Activated T-helper 17 cell treated with anti-CD3 and anti-CD28 coated beads, Interleukin-2, amount 50 U/mL, for 72 hours (primary cell): ENCODE measurements at regions not wholly inside any gene's neighbourhood (a gene's known extent, or its start where the extent isn't known, plus 50 kb on each side); places are given as distances from the start of the nearest gene placed in this dataset.

Source experiments
- ATAC-seq: fragments of 150-1000 bp; cut with Tn5 transposase; replicated peaks from 2 replicates; pipeline ENCODE4 v1.10.0; 2021; ENCODE audit warnings: mild to moderate bottlenecking, moderate library complexity
- H3K27ac Mint-ChIP-seq: one replicate; pipeline ENCODE4 v1.8.0; 2022; ENCODE audit warnings: mixed read lengths
- H3K27me3 Mint-ChIP-seq: one replicate; pipeline ENCODE4 v1.8.0; 2022; ENCODE audit warnings: mixed read lengths
- H3K36me3 Mint-ChIP-seq: one replicate; pipeline ENCODE4 v1.8.0; 2022; ENCODE audit warnings: low read depth, mild to moderate bottlenecking, mixed read lengths
- H3K4me1 Mint-ChIP-seq: one replicate; pipeline ENCODE4 v1.8.0; 2022; ENCODE audit warnings: mixed read lengths
- H3K4me3 Mint-ChIP-seq: one replicate; pipeline ENCODE4 v1.8.0; 2022; ENCODE audit warnings: mild to moderate bottlenecking, mixed read lengths
- H3K9me3 Mint-ChIP-seq: one replicate; pipeline ENCODE4 v1.8.0; 2022; ENCODE audit warnings: mixed read lengths

DNA sequence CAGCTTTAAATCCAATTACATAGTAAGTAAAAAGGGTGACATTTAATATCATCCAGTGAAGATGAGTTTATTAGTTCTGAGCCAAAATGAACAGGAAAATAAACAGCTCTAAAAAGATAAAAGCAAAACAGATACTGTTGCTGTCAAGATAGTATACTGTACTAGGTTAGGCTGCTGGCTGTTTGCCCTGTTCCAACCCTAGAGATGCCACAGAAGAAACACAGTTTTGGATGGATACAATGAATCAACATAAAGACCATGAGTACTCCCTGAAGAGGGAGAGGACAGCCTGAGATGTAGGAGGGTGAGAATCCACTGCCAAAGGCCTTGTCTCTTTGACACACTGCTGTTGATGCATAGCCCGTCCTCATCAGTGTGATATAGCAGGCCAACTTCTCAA, 1302.7 kb downstream of the EFNA5 start:
- Mint-ChIP-seq H3K27me3 (no peaks in the 10 kb centered on the region), H3K36me3 (no peaks in the 10 kb centered on the region), H3K4me3 (no peak overlapping the region), H3K9me3 (peaks cover 9% of the 10 kb centered on the region), H3K27ac (no peak overlapping the region), H3K4me1 (no peaks in the 10 kb centered on the region)
- ATAC-seq: no peak

DNA sequence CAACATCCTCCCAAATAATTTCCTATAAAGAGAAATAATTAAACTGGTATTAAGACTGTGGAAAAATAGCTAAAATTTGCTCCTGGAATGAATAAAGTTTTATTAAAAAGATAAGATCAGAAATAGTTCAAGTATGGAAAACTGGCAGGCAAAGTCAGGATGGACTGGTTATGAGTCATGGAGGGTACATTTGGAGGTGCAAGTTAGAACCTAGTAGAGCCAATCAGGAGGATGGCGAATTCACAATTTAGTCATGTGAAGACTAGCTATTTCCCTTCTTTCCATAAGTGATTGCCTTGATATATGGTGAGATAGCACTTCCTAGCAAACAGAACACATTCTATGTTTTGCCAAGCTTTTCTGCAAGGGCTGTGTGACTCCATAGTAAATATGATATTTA, 1303.5 kb downstream of the EFNA5 start:
- H3K27me3 Mint-ChIP-seq: no peaks in the 10 kb centered on the region
- no peak overlapping the region for H3K4me3 Mint-ChIP-seq
- H3K27ac Mint-ChIP-seq: no peak overlapping the region
- H3K9me3 Mint-ChIP-seq: peaks cover 9% of the 10 kb centered on the region
- H3K36me3 Mint-ChIP-seq: no peaks in the 10 kb centered on the region
- ATAC-seq: no peak
- no peaks in the 10 kb centered on the region for H3K4me1 Mint-ChIP-seq

DNA sequence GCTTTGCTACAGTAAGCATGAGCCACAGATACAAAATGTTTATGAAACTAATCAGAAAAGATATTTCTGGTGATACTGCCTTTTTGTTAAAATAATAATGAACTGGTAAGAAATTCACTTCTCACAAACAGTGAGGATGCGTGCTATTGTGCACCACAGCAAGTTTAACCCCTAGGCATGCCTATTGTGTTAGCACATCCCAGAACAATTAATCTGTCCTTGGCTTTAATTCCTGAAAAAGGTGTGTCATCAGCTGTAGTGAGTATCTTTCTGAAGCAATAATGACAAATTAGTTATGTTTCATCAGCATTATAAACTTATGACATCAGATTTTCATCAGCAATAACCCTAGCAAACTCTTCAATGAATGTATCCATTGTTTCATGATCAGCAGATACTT, 1307.2 kb downstream of the EFNA5 start:
- H3K27me3 Mint-ChIP-seq: no peaks in the 10 kb centered on the region
- H3K4me1 Mint-ChIP-seq: no peaks in the 10 kb centered on the region
- H3K27ac Mint-ChIP-seq: no peak overlapping the region
- peaks cover 3% of the 10 kb centered on the region for H3K9me3 Mint-ChIP-seq
- no peak for ATAC-seq
- H3K4me3 Mint-ChIP-seq: no peak overlapping the region
- H3K36me3 Mint-ChIP-seq: no peaks in the 10 kb centered on the region

GRCh38 chr5:106361905-106362304, 1308.8 kb downstream of the EFNA5 start:
- no peaks in the 10 kb centered on the region for H3K4me1 Mint-ChIP-seq
- ATAC-seq: no peak
- H3K36me3 Mint-ChIP-seq: no peaks in the 10 kb centered on the region
- no peak overlapping the region for H3K27ac Mint-ChIP-seq
- no peaks in the 10 kb centered on the region for H3K27me3 Mint-ChIP-seq
- peaks cover 3% of the 10 kb centered on the region for H3K9me3 Mint-ChIP-seq
- no peak overlapping the region for H3K4me3 Mint-ChIP-seq

GRCh38 chr5:106331415-106331814, 1339.3 kb downstream of the EFNA5 start:
- Mint-ChIP-seq H3K4me1 (no peaks in the 10 kb centered on the region), H3K27ac (no peak overlapping the region), H3K9me3 (peaks cover 33% of the 10 kb centered on the region), H3K27me3 (no peaks in the 10 kb centered on the region), H3K4me3 (no peak overlapping the region), H3K36me3 (no peaks in the 10 kb centered on the region)
- no peak for ATAC-seq

DNA sequence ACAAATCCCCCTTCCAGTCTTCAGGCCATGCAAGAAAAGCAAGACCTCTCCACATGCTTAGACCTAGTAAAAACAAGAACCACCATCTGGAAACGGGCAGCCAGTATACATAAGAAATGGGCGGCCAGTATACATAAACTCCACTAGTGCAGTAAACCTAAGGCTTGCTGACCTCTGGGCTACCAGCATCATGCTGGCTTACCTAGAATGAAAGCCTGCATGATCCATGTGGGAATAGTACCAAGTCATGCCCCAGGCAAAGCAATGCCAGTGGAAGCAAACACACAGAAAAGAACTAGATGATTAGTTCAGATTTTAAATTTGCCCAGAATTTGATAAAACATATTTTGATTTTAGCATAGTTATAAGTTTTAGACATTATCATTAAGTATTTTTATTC, 1346.4 kb downstream of the EFNA5 start:
- Mint-ChIP-seq H3K36me3 (no peaks in the 10 kb centered on the region), H3K27me3 (no peaks in the 10 kb centered on the region), H3K4me3 (no peak overlapping the region), H3K27ac (no peak overlapping the region), H3K9me3 (peaks cover 10% of the 10 kb centered on the region), H3K4me1 (no peaks in the 10 kb centered on the region)
- no peak for ATAC-seq

GRCh38 chr5:106321242-106321641, 1349.5 kb downstream of the EFNA5 start:
- H3K4me3 Mint-ChIP-seq: no peak overlapping the region
- H3K4me1 Mint-ChIP-seq: no peaks in the 10 kb centered on the region
- H3K27me3 Mint-ChIP-seq: no peaks in the 10 kb centered on the region
- H3K9me3 Mint-ChIP-seq: peaks cover 3% of the 10 kb centered on the region
- H3K36me3 Mint-ChIP-seq: no peaks in the 10 kb centered on the region
- H3K27ac Mint-ChIP-seq: no peak overlapping the region
- no peak for ATAC-seq

DNA sequence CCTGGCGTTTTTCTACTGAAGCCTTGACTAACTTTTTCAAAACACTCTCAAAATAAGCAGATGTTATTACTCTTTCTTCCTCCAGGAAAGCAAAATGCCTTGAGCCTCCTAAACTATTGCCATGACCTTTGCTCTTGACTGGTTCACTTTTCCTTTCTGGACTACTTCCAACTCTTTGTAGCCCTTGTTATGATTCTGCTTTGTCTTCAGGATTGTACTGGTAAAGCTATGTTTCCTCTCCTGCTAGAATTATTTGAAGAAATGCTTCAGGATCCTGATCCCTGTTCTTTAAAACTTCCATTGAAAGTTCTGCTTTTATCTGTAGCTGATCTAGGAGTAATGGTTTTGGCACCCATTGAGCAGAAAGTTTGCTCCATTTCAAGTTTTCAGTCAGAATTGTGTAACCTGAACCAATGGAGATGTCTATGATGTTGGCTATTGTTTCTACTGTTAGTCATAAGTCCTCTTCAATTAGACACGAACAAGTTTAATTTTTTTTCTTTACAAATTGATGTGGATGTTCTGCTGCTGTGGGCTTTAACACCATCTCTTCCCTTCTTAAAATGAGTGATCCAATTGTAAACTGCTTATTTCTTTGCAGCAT, 1356.4 kb downstream of the EFNA5 start:
- H3K36me3 Mint-ChIP-seq: no peaks in the 10 kb centered on the region
- no peaks in the 10 kb centered on the region for H3K27me3 Mint-ChIP-seq
- no peaks in the 10 kb centered on the region for H3K4me1 Mint-ChIP-seq
- H3K9me3 Mint-ChIP-seq: no peaks in the 10 kb centered on the region
- H3K27ac Mint-ChIP-seq: no peak overlapping the region
- no peak overlapping the region for H3K4me3 Mint-ChIP-seq
- no peak for ATAC-seq

GRCh38 chr5:106312360-106312759, 1358.4 kb downstream of the EFNA5 start:
- no peak for ATAC-seq
- Mint-ChIP-seq H3K4me3 (no peak overlapping the region), H3K27me3 (no peaks in the 10 kb centered on the region)

GRCh38 chr5:106311230-106311915, 1359.4 kb downstream of the EFNA5 start:
- Mint-ChIP-seq H3K4me1 (no peaks in the 10 kb centered on the region), H3K36me3 (no peaks in the 10 kb centered on the region), H3K27me3 (no peaks in the 10 kb centered on the region), H3K4me3 (no peak overlapping the region), H3K9me3 (no peaks in the 10 kb centered on the region), H3K27ac (no peak overlapping the region)
- ATAC-seq: no peak

More at GRCh38 chr5:106312360-106312759, 1358.4 kb downstream of the EFNA5 start:
- Mint-ChIP-seq H3K27ac (no peak overlapping the region), H3K36me3 (no peaks in the 10 kb centered on the region), H3K4me1 (no peaks in the 10 kb centered on the region), H3K9me3 (no peaks in the 10 kb centered on the region)

DNA sequence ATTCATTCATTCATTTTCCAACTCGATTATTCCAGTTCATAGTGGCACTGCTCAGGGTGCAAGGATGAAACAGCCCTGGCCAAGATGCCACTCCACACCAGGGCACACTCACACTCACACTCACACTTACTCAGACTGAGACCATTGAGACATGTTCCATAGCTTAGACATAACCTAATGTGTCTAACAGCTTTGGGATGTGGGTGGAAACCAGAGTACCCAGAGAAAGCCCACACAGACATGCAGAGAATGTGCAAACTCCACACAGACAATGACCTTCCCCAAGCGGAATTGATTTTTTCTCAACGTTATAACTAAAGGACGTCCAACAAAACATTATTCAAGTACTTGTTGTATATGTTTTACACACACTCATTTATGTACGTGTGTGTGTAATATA, 1363.5 kb downstream of the EFNA5 start:
- H3K9me3 Mint-ChIP-seq: no peaks in the 10 kb centered on the region
- H3K4me3 Mint-ChIP-seq: no peak overlapping the region
- ATAC-seq: no peak

DNA sequence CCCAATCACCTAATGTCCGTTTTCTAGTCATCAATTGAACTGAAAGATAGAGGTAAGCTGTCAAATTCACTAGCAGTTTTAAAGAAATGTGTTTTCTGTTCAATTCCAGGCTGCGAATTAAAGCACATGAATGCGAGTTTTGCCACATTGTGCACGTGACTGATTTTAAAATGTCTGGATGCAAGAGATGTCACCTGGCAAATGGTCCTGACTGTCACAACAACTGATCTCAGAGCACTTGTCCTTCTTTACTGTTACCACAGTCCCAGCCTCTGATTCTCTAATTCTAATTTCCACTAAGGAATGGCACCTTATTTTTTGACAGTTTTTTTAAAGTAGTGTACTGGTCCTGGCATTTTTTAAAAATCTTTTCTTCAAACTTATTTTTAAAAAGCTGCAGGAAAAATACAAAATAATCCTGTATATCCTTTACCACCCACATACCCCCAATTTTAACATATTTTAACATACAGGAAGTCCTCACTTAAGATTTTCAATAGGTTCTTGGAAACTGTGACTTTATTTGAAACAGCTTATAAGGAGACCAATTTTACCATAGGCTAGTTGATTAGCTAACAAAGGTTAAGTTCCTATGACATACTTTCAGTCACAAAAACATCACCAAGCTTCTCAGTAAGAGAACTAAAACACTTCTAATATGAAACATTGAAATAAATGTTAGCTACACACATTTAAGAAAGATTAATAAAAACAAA, 1364.3 kb downstream of the EFNA5 start:
- H3K4me3 Mint-ChIP-seq: no peak overlapping the region
- H3K27me3 Mint-ChIP-seq: no peaks in the 10 kb centered on the region
- peaks cover 2% of the 10 kb centered on the region for H3K9me3 Mint-ChIP-seq
- no peaks in the 10 kb centered on the region for H3K4me1 Mint-ChIP-seq
- H3K36me3 Mint-ChIP-seq: no peaks in the 10 kb centered on the region
- no peak overlapping the region for H3K27ac Mint-ChIP-seq
- ATAC-seq: no peak

More for the DNA sequence above, 1363.5 kb downstream of the EFNA5 start:
- no peak overlapping the region for H3K27ac Mint-ChIP-seq
- no peaks in the 10 kb centered on the region for H3K27me3 Mint-ChIP-seq
- no peaks in the 10 kb centered on the region for H3K4me1 Mint-ChIP-seq
- H3K36me3 Mint-ChIP-seq: no peaks in the 10 kb centered on the region

GRCh38 chr5:106303911-106304310, 1366.8 kb downstream of the EFNA5 start:
- Mint-ChIP-seq H3K36me3 (no peaks in the 10 kb centered on the region), H3K27me3 (no peaks in the 10 kb centered on the region), H3K9me3 (peaks cover 4% of the 10 kb centered on the region), H3K27ac (no peak overlapping the region), H3K4me1 (no peaks in the 10 kb centered on the region), H3K4me3 (no peak overlapping the region)
- no peak for ATAC-seq

DNA sequence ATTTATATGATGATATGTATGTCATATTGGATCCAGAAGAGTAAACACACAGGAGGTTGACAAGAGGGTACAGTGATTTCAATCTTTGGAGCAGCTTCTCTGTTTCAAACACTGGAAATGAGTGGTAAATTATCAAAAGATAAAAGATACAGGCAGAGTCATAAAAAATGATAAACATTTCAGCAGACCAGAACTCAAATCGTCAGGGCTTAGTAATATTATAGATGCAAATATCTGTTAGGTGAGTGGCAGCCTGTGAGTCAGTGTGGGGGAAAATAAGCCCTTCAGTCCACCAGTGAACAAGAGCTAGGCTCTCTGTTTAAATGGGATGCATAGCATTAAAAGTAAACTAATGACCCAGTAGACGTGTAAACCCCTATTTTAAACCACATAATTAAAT, 1378.1 kb downstream of the EFNA5 start:
- no peak overlapping the region for H3K27ac Mint-ChIP-seq
- no peaks in the 10 kb centered on the region for H3K27me3 Mint-ChIP-seq
- H3K4me1 Mint-ChIP-seq: no peaks in the 10 kb centered on the region
- no peak overlapping the region for H3K4me3 Mint-ChIP-seq
- peaks cover 7% of the 10 kb centered on the region for H3K9me3 Mint-ChIP-seq
- no peaks in the 10 kb centered on the region for H3K36me3 Mint-ChIP-seq
- no peak for ATAC-seq

DNA sequence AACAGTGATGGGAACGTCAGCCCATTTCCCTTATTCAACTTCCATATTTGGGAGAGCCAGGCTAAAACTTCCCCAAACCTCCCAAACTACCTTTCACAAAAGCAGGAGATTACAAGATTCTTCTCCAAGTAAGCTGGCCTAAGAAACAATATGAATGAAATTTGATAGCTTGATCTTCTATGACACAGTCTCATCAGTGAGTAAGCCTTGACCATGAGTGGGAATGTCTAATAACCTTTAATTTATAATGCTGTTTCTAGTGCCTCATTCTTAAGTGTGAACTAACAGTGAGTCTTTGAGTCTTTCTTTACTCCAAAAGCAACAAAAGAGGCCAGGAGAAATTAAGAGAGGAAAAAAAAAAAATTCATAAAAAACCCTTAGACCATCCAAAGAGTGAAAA, 1379.9 kb downstream of the EFNA5 start:
- no peak for ATAC-seq
- Mint-ChIP-seq H3K36me3 (no peaks in the 10 kb centered on the region), H3K27ac (no peak overlapping the region), H3K4me1 (no peaks in the 10 kb centered on the region), H3K4me3 (no peak overlapping the region), H3K9me3 (peaks cover 7% of the 10 kb centered on the region), H3K27me3 (no peaks in the 10 kb centered on the region)
